Embryonic facial prominence (tissue), 1 donor: ENCODE measurements at regions not wholly inside any gene's neighbourhood (a gene's known extent, or its start where the extent isn't known, plus 50 kb on each side); places are given as distances from the start of the nearest gene placed in this dataset.

Experiments used
- DNase-seq: peaks from one replicate; pipeline ENCODE4 v3.0.0-alpha.2; 2016; ENCODE audit errors: extremely low spot score

- DNase-seq, result no peak
Measured at GRCh38 chr3:127483902-127484591, 106.5 kb downstream of the TPRA1 start.

GRCh38 chr3:127483005-127483641 is 107.4 kb downstream of the TPRA1 start:
- DNase-seq, result no peak

GRCh38 chr3:127482216-127483004 is 108.1 kb downstream of the TPRA1 start:
- no peak for DNase-seq

GRCh38 chr3:127480196-127480954 is 110.2 kb downstream of the TPRA1 start:
- no peak for DNase-seq

GRCh38 chr3:127479449-127479848 is 111.1 kb downstream of the TPRA1 start:
- no peak for DNase-seq

- no peak for DNase-seq
Measured at GRCh38 chr3:127478922-127479321, 111.6 kb downstream of the TPRA1 start.

GRCh38 chr3:127477396-127477795 is 113.1 kb downstream of the TPRA1 start:
- DNase-seq, result no peak

- DNase-seq, result no peak
Measured at GRCh38 chr3:127476936-127477335, 113.6 kb downstream of the TPRA1 start.

- DNase-seq, result no peak
Measured at GRCh38 chr3:127475975-127476705, 114.4 kb downstream of the TPRA1 start.

- no peak for DNase-seq
Measured at GRCh38 chr3:127475391-127475790, 115.1 kb downstream of the TPRA1 start.

GRCh38 chr3:127473244-127474024 is 117.1 kb downstream of the TPRA1 start:
- DNase-seq, result no peak

- no peak for DNase-seq
Measured at GRCh38 chr3:127472506-127472905, 118.0 kb downstream of the TPRA1 start.

GRCh38 chr3:127471142-127471541 is 119.4 kb downstream of the TPRA1 start:
- no peak for DNase-seq

GRCh38 chr3:127469760-127470159 is 120.8 kb downstream of the TPRA1 start:
- DNase-seq, result no peak

- no peak for DNase-seq
Measured at GRCh38 chr3:127467391-127467790, 123.1 kb downstream of the TPRA1 start.

GRCh38 chr3:127464642-127465041 is 125.9 kb downstream of the TPRA1 start:
- DNase-seq, result no peak

GRCh38 chr3:127462111-127462655 is 128.3 kb downstream of the TPRA1 start:
- no peak for DNase-seq

- no peak for DNase-seq
Measured at GRCh38 chr3:127461286-127461910, 129.1 kb downstream of the TPRA1 start.

GRCh38 chr3:127459891-127460290 is 130.6 kb downstream of the TPRA1 start:
- DNase-seq, result no peak
